Midbrain (tissue), 1 donor: ENCODE measurements at regions not wholly inside any gene's neighbourhood (a gene's known extent, or its start where the extent isn't known, plus 50 kb on each side); places are given as distances from the start of the nearest gene placed in this dataset.

Experiments
- DNase-seq: peaks from one replicate; lab custom pipeline; 2025; lab: John Stamatoyannopoulos, UW

GRCh38 chr5:68407311-68408239, 192.0 kb downstream of the PIK3R1 start:
- DNase-seq: no peak

- DNase-seq: no peak
These were observed 192.9 kb downstream of the PIK3R1 start for GRCh38 chr5:68408345-68408871.

- DNase-seq: no peak
These were observed 193.7 kb downstream of the PIK3R1 start for GRCh38 chr5:68409259-68409658.

GRCh38 chr5:68411161-68411560, 195.6 kb downstream of the PIK3R1 start:
- DNase-seq: no peak

GRCh38 chr5:68415177-68416085, 199.9 kb downstream of the PIK3R1 start:
- DNase-seq: no peak

GRCh38 chr5:68416714-68417113, 201.2 kb downstream of the PIK3R1 start:
- DNase-seq: no peak

GRCh38 chr5:68418201-68418600, 202.6 kb downstream of the PIK3R1 start:
- DNase-seq: no peak

- DNase-seq: no peak
These were observed 203.1 kb downstream of the PIK3R1 start for GRCh38 chr5:68418680-68419079.

GRCh38 chr5:68419081-68419636, 203.6 kb downstream of the PIK3R1 start:
- no peak for DNase-seq

- no peak for DNase-seq
These were observed 204.3 kb downstream of the PIK3R1 start for GRCh38 chr5:68419637-68420452.

- DNase-seq: no peak
These were observed 205.2 kb downstream of the PIK3R1 start for GRCh38 chr5:68420476-68421344.

- DNase-seq: no peak
These were observed 206.1 kb downstream of the PIK3R1 start for GRCh38 chr5:68421485-68422220.

- no peak for DNase-seq
These were observed 207.7 kb downstream of the PIK3R1 start for GRCh38 chr5:68423154-68423811.

GRCh38 chr5:68424799-68425537, 209.4 kb downstream of the PIK3R1 start:
- no peak for DNase-seq

GRCh38 chr5:68426586-68426985, 211.0 kb downstream of the PIK3R1 start:
- no peak for DNase-seq

- no peak for DNase-seq
These were observed 212.8 kb downstream of the PIK3R1 start for GRCh38 chr5:68428231-68428811.

- DNase-seq: no peak
These were observed 214.0 kb downstream of the PIK3R1 start for GRCh38 chr5:68429510-68429909.

GRCh38 chr5:68430279-68430678, 214.7 kb downstream of the PIK3R1 start:
- no peak for DNase-seq
